ENCODE measurements at regions not wholly inside any gene's neighbourhood (a gene's known extent, or its start where the extent isn't known, plus 50 kb on each side); places are given as distances from the start of the nearest gene placed in this dataset.
"Not testable (repeated sequence)": the region's sequence is repeated elsewhere in the genome, so short reads cannot be mapped to it uniquely, and the experiment has no call there.

GRCh38 chr17:83192789-83193335 lies 113.5 kb downstream of the METRNL start:
- TF ChIP-seq CTCF, POLR2A, POLR2AphosphoS5, EP300 (IDR thresholded peaks at IDR 0.05): not testable (repeated sequence)
